ENCODE measurements at regions not wholly inside any gene's neighbourhood (a gene's known extent, or its start where the extent isn't known, plus 50 kb on each side); places are given as distances from the start of the nearest gene placed in this dataset.
"Not testable (repeated sequence)": the region's sequence is repeated elsewhere in the genome, so short reads cannot be mapped to it uniquely, and the experiment has no call there.

- no peak for DNase-seq
These were observed 184.5 kb downstream of the INO80D start for GRCh38 chr2:205901491-205901890.

GRCh38 chr2:205898744-205899143, 187.2 kb downstream of the INO80D start:
- DNase-seq: no peak

- DNase-seq: no peak
These were observed 189.9 kb downstream of the INO80D start for GRCh38 chr2:205895981-205896655.

- DNase-seq: no peak
These were observed 193.2 kb downstream of the INO80D start for GRCh38 chr2:205892665-205893259.

- DNase-seq: no peak
These were observed 193.7 kb downstream of the INO80D start for GRCh38 chr2:205892251-205892655.

GRCh38 chr2:205889114-205889513, 196.9 kb downstream of the INO80D start:
- DNase-seq: no peak

- no peak for DNase-seq
These were observed 198.3 kb downstream of the INO80D start for GRCh38 chr2:205887637-205888036.

GRCh38 chr2:205885492-205886099, 200.4 kb downstream of the INO80D start:
- DNase-seq: peak; percentile 91

GRCh38 chr2:205883965-205884364, 201.7 kb downstream of the NRP2 start:
- DNase-seq: no peak

- DNase-seq: no peak
These were observed 200.6 kb downstream of the NRP2 start for GRCh38 chr2:205882806-205883425.

- DNase-seq: no peak
These were observed 197.7 kb downstream of the NRP2 start for GRCh38 chr2:205880048-205880447.

GRCh38 chr2:205878999-205879762, 196.9 kb downstream of the NRP2 start:
- DNase-seq: no peak

GRCh38 chr2:205877496-205877895, 195.2 kb downstream of the NRP2 start:
- DNase-seq: no peak

- no peak for DNase-seq
These were observed 193.8 kb downstream of the NRP2 start for GRCh38 chr2:205876127-205876526.

GRCh38 chr2:205872716-205873115, 190.4 kb downstream of the NRP2 start:
- no peak for DNase-seq

- DNase-seq: no peak
These were observed 187.1 kb downstream of the NRP2 start for GRCh38 chr2:205869439-205869838.

GRCh38 chr2:205868773-205869333, 186.6 kb downstream of the NRP2 start:
- peak; percentile 56 for DNase-seq

- DNase-seq: no peak
These were observed 185.8 kb downstream of the NRP2 start for GRCh38 chr2:205868053-205868452.

- no peak for DNase-seq
These were observed 185.1 kb downstream of the NRP2 start for GRCh38 chr2:205867371-205867770.

- DNase-seq: no peak
These were observed 183.7 kb downstream of the NRP2 start for GRCh38 chr2:205865905-205866441.

GRCh38 chr2:205865056-205865455, 182.8 kb downstream of the NRP2 start:
- DNase-seq: no peak

GRCh38 chr2:205864491-205864890, 182.2 kb downstream of the NRP2 start:
- DNase-seq: no peak

GRCh38 chr2:205862761-205863160, 180.5 kb downstream of the NRP2 start:
- DNase-seq: not testable (repeated sequence)
